SK-N-SH (cell line): ENCODE measurements at regions not wholly inside any gene's neighbourhood (a gene's known extent, or its start where the extent isn't known, plus 50 kb on each side); places are given as distances from the start of the nearest gene placed in this dataset.

Experiments
- CTCF ChIP-seq: fragments of 200-600 bp; sonication (generic); IDR thresholded peaks from 2 replicates; pipeline ENCODE4 v1.6.1; 2017; ENCODE audit warnings: antibody characterized with exemption, mild to moderate bottlenecking, moderate library complexity
- EP300 ChIP-seq, 2 experiments: IDR thresholded peaks; 2 replicates each; pipeline versions ENCODE4 v1.4.0 to v1.6.1; 2012; ENCODE audit warnings: borderline replicate concordance in 1 of 2, low read depth in 1 of 2, low read length in 1 of 2
- FOXJ3 ChIP-seq: sonication (generic); formaldehyde crosslinking; IDR thresholded peaks from 2 replicates; pipeline ENCODE4 v1.5.1; 2020; ENCODE audit warnings: mild to moderate bottlenecking, missing genetic modification reagents
- RFX5 ChIP-seq: IDR thresholded peaks from 2 replicates; pipeline ENCODE4 v1.6.1; 2012; ENCODE audit warnings: mild to moderate bottlenecking, improper control_type of control experiment, low read length
- RXRA ChIP-seq: IDR thresholded peaks from 2 replicates; pipeline ENCODE4 v1.4.0; 2012; ENCODE audit warnings: low read depth, mild to moderate bottlenecking, borderline replicate concordance
- TEAD4 ChIP-seq: IDR thresholded peaks from 2 replicates; pipeline ENCODE4 v1.4.0; 2012; ENCODE audit warnings: mild to moderate bottlenecking, borderline replicate concordance; ENCODE audit not compliant: insufficient read depth

DNA sequence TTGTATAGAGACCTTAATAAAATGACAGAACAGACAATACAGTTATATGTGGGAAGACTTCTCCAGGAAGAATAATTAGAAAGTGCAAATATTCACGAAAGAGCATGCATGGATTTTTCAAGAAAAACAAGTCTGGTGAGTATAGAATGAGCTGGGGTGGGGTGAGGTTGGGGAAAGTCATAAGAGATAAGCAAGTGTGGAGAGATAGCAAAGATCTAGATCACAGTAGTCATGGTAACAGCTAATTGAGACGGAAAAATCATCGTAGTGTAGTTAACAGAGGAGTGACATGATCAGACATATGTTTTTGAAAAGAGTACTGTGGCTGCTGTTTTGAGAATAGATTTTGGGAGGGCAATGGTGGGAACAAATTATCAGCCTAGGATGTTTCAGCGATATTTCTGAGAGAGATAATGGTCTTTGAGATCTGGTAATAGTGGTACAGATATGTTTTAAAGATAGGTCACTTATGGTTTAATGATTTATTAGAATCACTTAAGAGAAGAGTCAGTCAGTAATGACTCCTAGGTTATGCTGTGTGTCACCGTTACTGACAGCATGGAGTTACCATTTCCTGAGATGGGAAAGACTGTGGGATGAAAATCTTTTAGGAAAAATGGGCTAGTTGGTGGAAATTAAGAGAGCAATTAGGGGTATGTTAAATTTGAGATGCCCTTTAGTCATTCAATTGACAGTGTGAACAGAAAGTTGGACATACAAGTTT is 248.5 kb upstream of the SLC8A1 start:
- TF ChIP-seq CTCF (no peak), FOXJ3 (CRISPR knock-in tag) (no peak), RFX5 (no peak), TEAD4 (no peak), RXRA (no peak), EP300 (IDR thresholded peaks at IDR 0.05; ENCODE audit: borderline replicate concordance in 1 of 2, low read depth in 1 of 2, low read length in 1 of 2) (no peak)
